HG03103 (cell line): ENCODE measurements at regions not wholly inside any gene's neighbourhood (a gene's known extent, or its start where the extent isn't known, plus 50 kb on each side); places are given as distances from the start of the nearest gene placed in this dataset.
A peak's percentile ranks its signal among the peaks of the same experiment; 100 is the strongest.

Experiments used
- ATAC-seq: cut with Tn5 transposase; IDR thresholded peaks from one replicate; pipeline ENCODE4 v1.9.1; 2021; ENCODE audit warnings: low read depth; ENCODE audit not compliant: unreplicated experiment

DNA sequence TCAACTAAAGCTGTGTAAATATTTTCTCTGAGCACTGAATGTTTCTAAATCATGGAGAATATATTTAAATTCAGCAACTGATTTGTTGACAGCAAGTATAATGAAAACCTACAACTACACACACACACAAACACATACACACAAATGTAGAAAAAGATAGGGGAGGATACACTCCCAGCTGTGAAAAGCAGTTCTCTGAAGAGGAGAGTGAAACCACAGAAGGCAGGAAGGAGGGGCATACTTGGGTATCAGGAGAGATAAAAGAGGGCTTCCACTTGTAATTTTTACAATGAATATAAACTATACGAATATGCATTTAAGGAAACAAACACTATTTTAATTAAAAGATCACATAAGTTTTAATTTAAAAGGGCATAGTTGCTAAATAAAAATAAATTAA, 227.8 kb upstream of the SLC24A2 start:
- no peak for ATAC-seq

DNA sequence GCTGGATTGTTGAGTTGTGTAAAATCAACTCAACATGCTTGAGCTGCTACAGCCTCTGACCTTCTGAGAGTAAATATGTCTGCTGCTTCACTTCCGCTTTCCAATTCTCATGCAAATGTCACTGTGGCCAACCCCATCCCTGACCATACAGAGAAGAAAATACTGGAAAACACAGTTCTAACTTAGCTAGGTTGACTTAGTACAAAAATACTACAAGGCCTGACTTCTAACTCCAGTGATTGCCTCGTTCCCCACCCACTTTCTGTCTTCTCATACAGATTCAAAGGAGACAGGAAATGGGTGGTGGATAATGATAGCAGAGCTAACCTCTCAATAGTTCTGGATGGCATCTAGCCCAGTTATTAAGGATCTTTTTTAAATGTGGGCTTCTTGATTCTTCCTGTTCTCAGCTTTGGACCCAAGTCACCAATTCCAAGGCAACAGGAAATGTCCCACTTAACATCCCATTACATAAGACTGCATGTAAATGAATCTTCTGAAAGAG, 226.6 kb upstream of the SLC24A2 start:
- peak; percentile 62 for ATAC-seq

DNA sequence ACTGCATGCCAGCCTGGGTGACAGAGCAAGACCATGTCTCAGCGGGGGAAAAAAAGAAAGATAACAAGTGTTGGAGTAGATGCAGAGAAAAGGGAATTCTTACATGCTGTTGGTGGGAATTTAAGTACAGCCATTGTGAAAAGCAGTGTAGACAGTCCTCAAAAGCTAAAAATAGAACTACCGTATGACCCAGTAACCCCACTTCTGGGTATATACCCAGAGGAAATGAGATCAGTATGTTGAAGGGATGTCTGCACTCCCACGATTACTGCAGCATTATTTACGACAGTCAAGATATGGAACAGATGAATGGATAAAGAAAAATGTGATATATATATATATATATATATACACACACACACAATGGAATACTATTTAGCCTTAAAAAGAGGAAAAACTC, 225.3 kb upstream of the SLC24A2 start:
- ATAC-seq = no peak

DNA sequence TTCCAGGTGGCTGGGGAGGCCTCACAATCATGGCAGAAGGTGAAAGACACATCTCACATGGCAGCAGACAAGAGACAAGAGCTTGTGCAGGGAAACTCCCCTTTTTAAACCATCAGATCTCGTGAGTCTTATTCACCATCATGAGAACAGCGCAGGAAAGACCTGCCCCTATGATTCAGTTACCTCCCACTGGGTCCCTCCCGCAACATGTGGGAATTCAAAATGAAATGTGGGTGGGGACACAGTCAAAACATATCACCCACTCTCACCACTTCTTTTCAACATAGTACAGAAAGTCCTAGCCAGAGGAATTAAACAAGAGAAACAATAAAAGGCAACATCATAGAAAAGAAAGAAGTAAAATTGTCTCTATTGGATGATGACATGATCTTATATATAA, 223.4 kb upstream of the SLC24A2 start:
- no peak for ATAC-seq

DNA sequence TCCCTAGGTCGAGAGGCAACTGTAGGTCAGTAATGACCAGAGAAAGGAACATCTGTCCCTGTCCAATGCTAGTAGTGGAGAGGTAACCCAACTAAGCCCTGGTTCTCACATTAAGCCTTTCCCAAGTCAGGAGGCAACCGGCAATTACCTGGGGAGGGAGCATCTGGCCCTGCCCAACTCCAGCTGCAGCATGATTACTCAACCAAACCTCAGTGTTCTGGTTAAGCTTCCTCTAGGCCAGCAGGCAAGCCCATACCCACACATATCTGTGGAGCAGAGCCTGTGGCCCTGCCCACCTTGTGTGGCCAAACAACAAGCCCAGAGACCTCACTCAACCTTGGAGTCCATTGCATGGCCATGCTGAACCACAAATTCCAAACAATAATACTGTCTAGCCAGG, 220.8 kb upstream of the SLC24A2 start:
- no peak for ATAC-seq

DNA sequence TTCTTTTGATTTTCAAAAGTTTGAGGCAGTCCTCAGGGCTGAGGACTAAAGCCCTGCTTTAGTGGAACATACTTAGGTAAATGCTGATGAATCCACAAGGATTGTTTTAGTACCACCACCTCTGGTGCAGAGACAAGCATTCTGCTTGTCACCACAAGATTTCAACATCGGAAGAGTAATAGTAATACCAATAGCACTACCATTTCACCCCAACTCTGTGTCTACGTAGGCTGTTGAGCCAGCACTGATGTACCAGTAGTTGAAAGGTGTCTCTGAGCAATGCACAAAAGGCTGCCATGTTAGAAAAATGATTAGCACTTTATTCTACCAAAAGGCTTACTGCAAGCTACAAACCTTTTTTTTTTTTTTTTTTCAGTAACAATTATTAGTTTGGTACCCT, 213.2 kb upstream of the SLC24A2 start:
- ATAC-seq = no peak

DNA sequence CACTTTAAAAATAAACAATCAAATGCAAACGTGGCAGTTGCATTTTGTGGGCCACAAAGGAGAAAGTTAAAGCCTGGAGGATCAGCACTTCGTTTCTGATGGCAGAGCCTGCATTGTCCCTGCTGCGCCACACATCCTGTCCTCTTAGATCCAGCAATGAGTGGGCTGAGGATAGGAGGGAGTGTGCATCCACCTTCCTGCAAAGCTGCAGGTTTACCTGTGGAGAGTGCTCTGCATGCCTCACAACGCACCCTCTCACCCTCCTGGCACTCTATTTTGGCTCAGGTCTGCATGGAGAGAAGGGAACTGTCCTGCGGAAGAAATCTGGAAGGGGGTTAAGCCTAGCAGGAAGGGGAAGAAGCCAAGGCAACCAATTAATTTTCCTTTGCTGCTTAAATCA, 212.2 kb upstream of the SLC24A2 start:
- no peak for ATAC-seq

DNA sequence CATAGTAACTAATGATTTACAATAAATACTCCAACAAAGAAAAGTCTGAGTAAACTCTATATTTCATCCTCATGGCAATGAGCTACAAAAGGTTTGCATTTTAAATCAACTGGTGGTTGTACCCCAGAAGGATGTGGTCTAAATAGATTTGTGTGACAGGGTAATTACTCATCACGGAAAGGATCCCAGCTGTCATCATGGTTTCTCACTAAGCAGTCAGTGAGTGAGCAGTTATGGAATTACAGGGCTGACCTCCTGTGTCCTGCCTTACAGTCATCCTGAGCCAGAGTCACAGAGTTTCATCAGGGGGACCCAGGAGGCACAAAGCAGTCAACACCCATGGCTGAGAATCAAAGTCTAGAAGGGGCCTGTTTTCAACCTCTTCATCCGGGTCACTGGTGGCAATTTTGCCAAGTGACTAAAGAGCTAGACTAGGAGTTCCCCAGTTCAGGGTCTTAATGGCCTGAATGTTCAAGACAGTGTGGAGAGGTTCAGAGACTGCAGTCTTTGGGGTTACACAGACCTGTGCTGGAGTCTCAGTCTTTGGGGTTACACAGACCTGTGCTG, 210.7 kb upstream of the SLC24A2 start:
- peak; percentile 83 for ATAC-seq

DNA sequence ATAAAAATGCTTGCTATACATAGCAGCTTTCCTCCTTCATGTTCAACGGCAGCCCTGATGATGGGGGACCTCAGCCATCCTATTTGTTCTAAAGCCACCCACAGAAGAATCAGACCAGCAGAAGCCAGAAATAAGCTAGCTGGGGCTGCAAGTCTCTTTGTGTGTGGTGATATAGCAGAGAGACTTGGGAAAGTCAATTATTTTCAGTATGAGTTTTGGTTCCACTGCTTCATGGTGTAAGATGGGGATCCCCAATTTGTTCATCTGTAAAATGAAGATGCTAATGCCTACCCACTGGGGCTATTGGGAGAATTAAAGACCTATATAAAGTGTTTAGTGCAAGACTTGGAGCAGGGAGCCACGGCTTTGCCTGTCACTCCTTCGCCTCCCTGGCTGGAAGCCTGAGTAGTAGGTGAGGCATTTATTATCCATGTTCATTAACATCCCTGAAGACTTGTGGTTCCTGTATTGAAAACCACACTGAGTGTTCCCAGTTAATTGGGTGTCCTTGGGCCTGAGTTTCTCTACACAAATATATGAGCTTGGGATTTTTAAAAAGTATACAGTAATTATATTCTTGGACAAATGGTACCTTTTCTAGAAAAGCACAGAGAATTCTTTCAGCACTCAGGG, 210.1 kb upstream of the SLC24A2 start:
- ATAC-seq = no peak

DNA sequence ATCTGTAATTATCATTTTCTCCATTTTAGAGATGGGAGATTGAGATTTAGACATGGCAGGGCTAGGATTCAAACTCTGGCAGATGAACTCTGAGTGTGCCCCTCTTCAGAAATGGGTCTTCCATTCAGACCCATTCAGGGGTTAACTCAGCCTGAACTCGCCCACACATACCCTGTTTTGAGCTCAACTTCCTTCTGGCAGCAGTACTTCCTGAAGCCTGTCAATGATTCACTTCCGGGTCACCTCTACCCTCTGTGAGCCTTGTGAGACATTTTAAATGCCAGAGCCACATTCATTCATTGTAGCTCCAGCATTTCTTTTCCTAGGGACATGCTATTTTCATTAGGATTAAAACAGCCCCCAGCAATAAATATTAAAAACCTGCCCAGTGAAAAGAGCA, 209.3 kb upstream of the SLC24A2 start:
- ATAC-seq = no peak

DNA sequence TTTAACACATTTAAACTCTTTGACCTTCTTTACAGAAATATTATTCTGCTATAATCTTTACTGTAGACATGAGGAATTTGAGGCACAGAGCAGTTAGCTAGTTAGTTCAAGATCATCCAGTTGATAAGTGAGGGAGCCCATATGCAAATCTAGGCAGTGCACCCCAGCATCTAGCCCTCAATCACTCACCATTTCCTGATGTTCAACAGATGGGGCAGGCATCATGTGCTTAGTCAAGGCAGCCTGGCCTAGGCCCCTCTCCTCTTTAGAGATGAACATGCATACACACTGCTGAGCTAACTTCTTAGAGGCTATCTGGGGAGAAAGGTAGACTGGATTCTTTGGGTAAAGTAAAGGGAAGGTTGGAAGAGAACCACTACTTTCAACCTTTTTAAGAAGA, 206.8 kb upstream of the SLC24A2 start:
- no peak for ATAC-seq

DNA sequence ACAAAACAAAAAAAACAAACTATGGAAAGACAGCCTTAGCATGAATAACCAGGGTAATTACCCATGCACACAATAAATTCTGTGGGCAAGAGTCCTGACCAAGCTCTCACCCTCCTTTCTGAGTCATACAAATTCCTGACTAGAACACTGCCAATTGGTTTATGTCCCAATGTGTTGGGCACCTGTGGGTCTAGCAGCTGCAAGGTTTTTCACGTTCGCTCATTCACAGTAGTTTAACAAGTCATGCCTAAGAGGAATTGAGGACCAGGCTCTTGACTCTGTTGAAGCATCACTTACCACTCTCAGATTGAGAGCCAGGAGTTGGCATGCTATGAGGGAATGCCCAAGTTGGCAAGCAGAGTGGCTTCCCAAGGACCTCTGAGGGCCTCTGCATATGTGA, 205.5 kb upstream of the SLC24A2 start:
- ATAC-seq = no peak

DNA sequence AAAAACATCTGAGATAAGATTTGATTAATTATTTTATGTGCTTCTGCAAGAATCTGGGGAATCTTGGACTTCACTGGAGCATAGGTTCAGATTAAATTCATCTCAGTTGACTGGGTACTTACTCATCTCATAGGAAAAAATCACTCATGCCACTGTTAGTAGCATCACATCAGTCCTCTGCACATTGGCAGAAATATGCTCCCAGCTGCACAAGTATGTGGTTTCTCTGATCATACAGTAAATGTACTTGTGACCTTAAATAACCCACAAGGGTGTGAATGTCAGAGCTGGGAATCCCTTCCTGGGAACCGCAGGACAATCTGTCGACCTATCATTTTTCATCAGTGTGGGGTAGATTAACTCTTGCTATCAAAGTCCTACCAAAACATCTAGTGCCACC, 203.7 kb upstream of the SLC24A2 start:
- ATAC-seq = no peak

DNA sequence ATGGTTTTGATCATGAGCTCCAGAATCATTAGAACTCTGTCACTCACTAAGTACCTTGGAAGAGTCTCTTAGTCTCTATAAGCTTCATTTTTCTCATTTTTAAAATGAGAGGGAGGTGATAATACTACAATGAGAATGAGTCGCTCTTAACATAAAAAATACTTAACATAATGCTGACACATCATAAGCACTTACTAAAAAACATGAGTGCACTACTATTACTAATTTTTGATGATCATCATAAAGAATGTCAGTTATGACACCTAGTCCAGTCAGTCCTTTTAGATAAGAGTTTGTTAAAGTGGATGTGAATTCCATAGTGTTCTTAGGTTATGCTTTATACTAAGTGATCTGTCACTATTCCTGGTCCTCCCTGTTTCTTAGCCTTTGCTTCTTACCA, 200.4 kb upstream of the SLC24A2 start:
- no peak for ATAC-seq

DNA sequence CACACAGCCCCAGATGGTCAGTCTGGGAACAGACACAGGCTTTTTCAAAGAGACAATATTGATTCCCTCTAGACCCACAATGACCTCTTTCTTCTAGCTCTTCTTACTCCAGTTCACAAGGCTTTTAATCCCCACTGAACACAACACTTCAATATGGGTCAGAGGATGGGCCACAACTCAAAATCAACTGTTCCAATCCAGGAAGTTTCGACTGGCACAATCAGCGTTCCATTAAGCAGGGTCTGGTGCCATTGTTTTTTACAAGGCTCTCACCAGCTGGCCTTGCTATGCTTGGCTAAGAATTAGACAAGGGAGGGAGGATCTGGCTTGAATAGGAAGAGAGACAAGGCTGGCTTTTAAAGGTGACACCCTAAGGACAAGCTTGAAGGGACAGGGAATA, 199.4 kb upstream of the SLC24A2 start:
- no peak for ATAC-seq

DNA sequence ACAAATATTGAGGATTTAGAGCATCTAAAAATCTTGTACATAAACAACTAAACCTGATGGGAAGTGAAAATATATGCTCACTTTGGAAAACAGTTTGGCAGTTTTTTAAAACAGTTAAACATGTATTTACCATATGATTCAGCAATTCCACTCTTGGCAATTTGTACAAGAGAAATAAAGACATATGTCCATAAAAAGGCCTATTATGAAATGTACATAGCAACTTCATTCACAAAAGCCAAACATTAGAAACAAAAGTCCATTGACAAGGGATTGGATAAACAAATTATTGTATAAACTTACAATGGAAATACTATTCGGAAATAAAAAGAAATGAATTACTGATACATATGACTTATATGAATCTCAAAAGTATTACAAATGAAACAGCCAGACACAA, 196.2 kb upstream of the SLC24A2 start:
- ATAC-seq = no peak

DNA sequence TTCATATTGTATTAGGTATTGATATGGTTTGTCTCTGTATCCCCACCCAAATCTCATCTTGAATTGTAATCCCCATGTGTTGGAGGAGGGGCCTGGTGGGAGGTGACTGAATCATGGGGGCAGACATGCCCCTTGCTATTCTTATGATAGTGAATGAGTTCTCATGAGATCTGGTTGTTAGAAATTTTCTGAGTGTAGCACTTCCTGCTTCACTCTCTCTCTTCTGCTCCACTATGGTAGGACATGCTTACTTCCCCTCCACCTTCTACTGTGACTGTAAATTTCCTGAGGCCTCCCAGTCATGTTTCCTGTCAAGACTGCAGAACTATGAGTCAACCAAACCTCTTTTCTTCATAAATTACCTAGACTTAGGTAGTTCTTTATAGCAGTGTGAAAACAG, 187.4 kb upstream of the SLC24A2 start:
- peak; percentile 56 for ATAC-seq

DNA sequence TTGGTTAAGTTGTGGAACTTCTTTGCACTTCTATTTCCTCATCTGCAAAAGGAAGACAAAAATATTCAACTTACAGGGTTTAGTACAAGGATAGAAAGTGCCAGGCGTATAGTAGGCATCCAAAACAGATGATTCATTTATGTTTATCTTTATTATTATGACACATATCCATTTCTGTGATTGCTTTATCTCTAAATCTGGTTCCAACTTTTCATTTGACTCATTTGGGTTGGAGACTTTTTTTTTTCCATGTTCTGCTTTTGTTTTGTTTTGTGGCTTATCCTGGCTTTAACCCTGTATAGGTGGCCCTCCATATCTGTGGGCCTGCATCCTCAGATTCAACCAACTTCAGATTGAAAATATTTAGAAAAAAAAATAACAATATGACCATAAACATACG, 186.7 kb upstream of the SLC24A2 start:
- ATAC-seq = no peak

DNA sequence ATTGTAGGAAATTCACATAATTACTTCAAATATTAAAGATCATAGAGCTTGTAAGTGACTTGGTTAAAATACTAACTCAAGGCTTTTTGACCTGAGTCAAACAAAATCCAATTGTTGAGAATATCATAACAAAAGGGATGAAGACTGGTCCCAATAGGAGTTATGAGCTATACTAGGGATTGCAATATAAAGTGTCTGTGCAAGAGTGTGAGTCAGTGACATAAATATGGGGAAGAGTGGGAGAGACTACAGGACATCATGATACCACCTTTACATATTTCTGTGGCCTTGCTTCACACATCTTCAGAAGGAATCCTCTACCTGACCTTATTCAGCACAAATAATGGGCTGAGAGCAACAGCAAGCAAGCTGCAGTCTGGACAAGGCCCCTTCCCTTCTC, 180.9 kb upstream of the SLC24A2 start:
- no peak for ATAC-seq

DNA sequence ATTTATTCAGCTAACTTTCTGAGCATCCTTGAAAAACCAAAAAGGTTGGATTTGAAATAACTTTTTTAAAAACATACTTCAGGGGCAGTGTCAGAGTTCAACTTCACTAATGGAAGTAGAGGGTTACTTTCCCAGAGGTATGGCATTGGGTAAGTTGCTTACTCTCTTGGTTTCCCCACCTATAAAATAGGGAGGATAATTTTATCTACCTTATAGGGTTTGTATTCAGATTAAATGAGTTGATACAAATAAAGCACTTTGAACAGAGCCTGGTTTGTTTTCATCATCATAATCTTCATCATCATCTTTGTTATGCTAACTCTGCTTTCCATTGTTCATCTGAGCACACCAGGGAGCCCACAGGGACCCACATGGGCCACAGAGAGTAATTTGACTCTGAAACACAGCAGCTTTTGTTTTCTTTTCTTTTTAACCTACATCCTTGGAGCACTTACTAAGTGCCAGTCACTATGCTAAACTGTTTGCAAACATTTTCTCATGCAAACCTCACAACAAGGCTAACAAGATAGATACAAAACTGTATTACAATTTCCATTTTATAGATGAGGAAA, 179.1 kb upstream of the SLC24A2 start:
- no peak for ATAC-seq

DNA sequence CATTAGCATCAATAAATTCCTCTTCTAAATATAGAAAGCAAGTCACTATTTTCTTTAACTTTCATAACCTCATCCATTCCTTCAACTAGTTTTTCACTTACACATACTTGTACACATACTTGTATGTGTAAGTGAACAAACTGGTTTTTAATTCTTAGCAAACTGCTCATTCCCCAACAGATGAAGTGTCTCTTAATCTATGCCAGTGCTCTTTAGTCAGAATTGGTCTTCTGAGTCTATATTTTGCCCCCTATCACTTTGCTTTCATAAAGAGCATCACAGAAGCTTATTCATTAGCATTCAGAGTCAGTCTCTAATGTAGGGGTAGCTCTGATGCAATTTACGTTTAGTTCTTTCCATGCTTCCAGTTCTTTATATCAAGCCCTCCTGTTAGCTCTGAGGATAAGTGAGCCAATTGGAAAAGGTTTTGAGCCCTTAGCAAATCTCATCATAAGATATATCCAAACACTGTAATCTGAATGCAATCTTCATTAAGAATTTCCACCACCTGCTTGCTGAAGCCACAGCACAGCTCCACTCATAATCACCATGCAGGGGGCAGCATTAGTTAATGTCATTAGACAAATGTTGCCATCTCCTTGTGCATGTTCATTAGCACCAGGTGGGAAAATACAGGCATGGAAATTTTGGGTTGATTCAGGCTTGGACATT, 178.5 kb upstream of the SLC24A2 start:
- no peak for ATAC-seq

DNA sequence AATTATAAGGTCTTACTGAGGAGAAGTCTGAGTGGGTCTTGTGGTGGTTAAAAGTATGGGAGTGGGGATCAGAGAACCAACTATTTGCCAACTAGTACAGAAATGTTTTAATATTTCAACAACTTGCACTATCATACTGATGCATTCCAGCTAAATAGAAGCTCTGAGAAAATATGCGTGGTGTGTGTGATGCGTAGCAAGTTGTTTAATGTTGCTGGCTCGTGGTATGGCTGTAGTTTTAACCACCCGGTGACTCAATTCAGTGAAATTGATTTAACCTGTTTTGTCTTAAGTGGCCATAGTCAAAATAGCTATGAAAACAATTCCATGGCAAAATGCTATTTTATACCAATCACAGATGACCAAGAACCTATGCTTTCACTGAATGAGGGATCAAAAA, 176.5 kb upstream of the SLC24A2 start:
- no peak for ATAC-seq
